ENCODE measurements at regions not wholly inside any gene's neighbourhood (a gene's known extent, or its start where the extent isn't known, plus 50 kb on each side); places are given as distances from the start of the nearest gene placed in this dataset.

- H2AFZ ChIP-seq (ENCODE audit: low read depth, low read length), result no peak overlapping the region
- H3K9me3 ChIP-seq (ENCODE audit: insufficient read depth, low read length), result 0 out of 2 replicates have a peak, but pooled peaks cover 3% of the 10 kb centered on the region
- no peak overlapping the region for H3K4me2 ChIP-seq (ENCODE audit: low read length)
- no peaks in the 10 kb centered on the region for H4K20me1 ChIP-seq (ENCODE audit: insufficient read depth, low read length)
- no peak overlapping the region for H3K9ac ChIP-seq (ENCODE audit: low read length)
- H3K79me2 ChIP-seq (ENCODE audit: low read length), result no peaks in the 10 kb centered on the region
- no peak overlapping the region for H3K27ac ChIP-seq (ENCODE audit: low read length)
- no peak overlapping the region for H3K4me3 ChIP-seq (ENCODE audit: low read length)
- H3K4me1 ChIP-seq (ENCODE audit: low read length), result no peaks in the 10 kb centered on the region
- TF ChIP-seq, protein P1, sequence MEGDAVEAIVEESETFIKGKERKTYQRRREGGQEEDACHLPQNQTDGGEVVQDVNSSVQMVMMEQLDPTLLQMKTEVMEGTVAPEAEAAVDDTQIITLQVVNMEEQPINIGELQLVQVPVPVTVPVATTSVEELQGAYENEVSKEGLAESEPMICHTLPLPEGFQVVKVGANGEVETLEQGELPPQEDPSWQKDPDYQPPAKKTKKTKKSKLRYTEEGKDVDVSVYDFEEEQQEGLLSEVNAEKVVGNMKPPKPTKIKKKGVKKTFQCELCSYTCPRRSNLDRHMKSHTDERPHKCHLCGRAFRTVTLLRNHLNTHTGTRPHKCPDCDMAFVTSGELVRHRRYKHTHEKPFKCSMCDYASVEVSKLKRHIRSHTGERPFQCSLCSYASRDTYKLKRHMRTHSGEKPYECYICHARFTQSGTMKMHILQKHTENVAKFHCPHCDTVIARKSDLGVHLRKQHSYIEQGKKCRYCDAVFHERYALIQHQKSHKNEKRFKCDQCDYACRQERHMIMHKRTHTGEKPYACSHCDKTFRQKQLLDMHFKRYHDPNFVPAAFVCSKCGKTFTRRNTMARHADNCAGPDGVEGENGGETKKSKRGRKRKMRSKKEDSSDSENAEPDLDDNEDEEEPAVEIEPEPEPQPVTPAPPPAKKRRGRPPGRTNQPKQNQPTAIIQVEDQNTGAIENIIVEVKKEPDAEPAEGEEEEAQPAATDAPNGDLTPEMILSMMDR (IDR thresholded peaks at IDR 0.05; ENCODE audit: low read depth, low read length), result no peak
- TF ChIP-seq EZH2phosphoT487 (IDR thresholded peaks at IDR 0.05; ENCODE audit: low read depth), result no peak
- H3K36me3 ChIP-seq (replicated peaks; ENCODE audit: low read depth, low read length), result no peaks in the 10 kb centered on the region
- no peaks in the 10 kb centered on the region for H3K27me3 ChIP-seq (ENCODE audit: low read depth, low read length)
Observed at GRCh38 chr2:134072341-134072740, 181.5 kb upstream of the MGAT5 start.

DNA sequence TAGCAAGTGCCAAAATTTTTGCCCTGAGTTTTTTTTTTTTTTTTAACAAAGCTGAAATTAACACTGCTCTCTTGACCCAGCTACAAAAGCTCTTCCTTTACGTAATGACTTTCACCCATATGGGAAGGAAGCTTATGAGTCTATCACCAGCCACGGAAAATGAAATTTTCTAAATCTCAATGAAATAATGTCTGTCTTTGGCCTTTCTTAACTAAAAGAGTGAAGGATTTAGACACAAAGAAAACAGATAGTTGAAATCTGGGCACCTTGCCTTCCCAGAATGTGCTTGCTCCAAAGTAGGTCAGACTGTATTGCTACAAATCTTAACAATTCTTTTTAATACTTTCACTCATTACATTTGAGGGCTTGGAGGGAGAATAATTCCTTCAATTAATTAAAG is 180.8 kb upstream of the MGAT5 start:
- no peaks in the 10 kb centered on the region for H3K36me3 ChIP-seq (replicated peaks; ENCODE audit: low read depth, low read length)
- H3K4me1 ChIP-seq (ENCODE audit: low read length), result no peaks in the 10 kb centered on the region
- H3K27me3 ChIP-seq (ENCODE audit: low read depth, low read length), result no peaks in the 10 kb centered on the region
- no peaks in the 10 kb centered on the region for H3K79me2 ChIP-seq (ENCODE audit: low read length)
- no peak overlapping the region for H3K27ac ChIP-seq (ENCODE audit: low read length)
- no peak overlapping the region for H2AFZ ChIP-seq (ENCODE audit: low read depth, low read length)
- no peak overlapping the region for H3K4me3 ChIP-seq (ENCODE audit: low read length)
- no peaks in the 10 kb centered on the region for H4K20me1 ChIP-seq (ENCODE audit: insufficient read depth, low read length)
- 0 out of 2 replicates have a peak, but pooled peaks cover 3% of the 10 kb centered on the region for H3K9me3 ChIP-seq (ENCODE audit: insufficient read depth, low read length)
- TF ChIP-seq EZH2phosphoT487 (IDR thresholded peaks at IDR 0.05; ENCODE audit: low read depth), result no peak
- TF ChIP-seq, protein P1 (IDR thresholded peaks at IDR 0.05; ENCODE audit: low read depth, low read length), result no peak
- no peak overlapping the region for H3K9ac ChIP-seq (ENCODE audit: low read length)
- no peak overlapping the region for H3K4me2 ChIP-seq (ENCODE audit: low read length)

DNA sequence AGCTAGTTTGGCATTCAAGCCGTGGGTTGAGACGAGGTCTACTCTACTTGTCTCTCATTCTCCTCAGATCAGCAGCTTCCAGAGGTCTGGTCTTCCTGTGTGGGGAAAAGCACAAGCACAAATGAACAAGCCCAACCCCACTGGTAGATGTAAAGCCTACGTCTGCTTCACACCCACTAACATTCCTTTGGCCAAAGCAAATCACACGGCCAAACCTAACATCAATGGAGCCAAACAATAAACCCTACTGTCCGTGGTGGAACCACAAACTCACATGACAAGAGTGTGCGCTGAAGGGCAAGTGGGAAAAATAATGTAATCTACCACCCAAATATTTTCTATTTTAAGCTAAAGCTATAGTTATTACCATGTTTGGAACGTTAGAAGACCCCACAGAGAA is 179.3 kb upstream of the MGAT5 start:
- no peak overlapping the region for H3K27ac ChIP-seq (ENCODE audit: low read length)
- no peaks in the 10 kb centered on the region for H3K27me3 ChIP-seq (ENCODE audit: low read depth, low read length)
- H3K4me1 ChIP-seq (ENCODE audit: low read length), result peaks cover 16% of the 10 kb centered on the region
- H3K4me3 ChIP-seq (ENCODE audit: low read length), result no peak overlapping the region
- no peak overlapping the region for H2AFZ ChIP-seq (ENCODE audit: low read depth, low read length)
- H4K20me1 ChIP-seq (ENCODE audit: insufficient read depth, low read length), result no peaks in the 10 kb centered on the region
- H3K4me2 ChIP-seq (ENCODE audit: low read length), result no peak overlapping the region
- no peaks in the 10 kb centered on the region for H3K79me2 ChIP-seq (ENCODE audit: low read length)
- H3K36me3 ChIP-seq (replicated peaks; ENCODE audit: low read depth, low read length), result no peaks in the 10 kb centered on the region
- TF ChIP-seq, protein P1 (IDR thresholded peaks at IDR 0.05; ENCODE audit: low read depth, low read length), result no peak
- no peak for TF ChIP-seq EZH2phosphoT487 (IDR thresholded peaks at IDR 0.05; ENCODE audit: low read depth)
- H3K9ac ChIP-seq (ENCODE audit: low read length), result no peak overlapping the region
- 0 out of 2 replicates have a peak, but pooled peaks cover 3% of the 10 kb centered on the region for H3K9me3 ChIP-seq (ENCODE audit: insufficient read depth, low read length)

DNA sequence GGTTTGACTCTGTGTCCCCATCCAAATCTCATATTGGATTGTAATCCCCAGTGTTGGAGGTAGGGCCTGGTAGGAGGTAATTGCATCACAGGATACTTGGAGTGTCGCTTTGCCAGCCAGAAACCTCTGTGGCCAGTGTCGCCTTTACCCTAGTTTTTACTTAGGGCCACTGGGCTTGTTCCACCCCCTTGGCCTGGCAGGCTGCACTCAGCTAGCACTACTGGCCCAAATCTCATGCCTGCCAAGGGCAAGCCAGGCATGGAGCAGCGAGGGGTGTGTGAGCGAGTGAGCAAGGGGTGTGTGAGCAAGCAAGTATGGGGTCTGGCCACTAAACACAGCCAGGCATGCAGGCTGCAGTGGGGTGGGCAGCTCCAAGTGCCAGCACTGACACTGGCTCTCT is 178.7 kb upstream of the MGAT5 start:
- Histone ChIP-seq H4K20me1 (ENCODE audit: insufficient read depth, low read length) (no peaks in the 10 kb centered on the region), H3K79me2 (ENCODE audit: low read length) (no peaks in the 10 kb centered on the region)
- TF ChIP-seq EZH2phosphoT487 (IDR thresholded peaks at IDR 0.05; ENCODE audit: low read depth), result no peak
- TF ChIP-seq, protein P1 (IDR thresholded peaks at IDR 0.05; ENCODE audit: low read depth, low read length), result no peak

More for the DNA sequence above, 178.7 kb upstream of the MGAT5 start:
- no peak overlapping the region for H3K4me2 ChIP-seq (ENCODE audit: low read length)
- no peak overlapping the region for H3K9ac ChIP-seq (ENCODE audit: low read length)
- H3K9me3 ChIP-seq (ENCODE audit: insufficient read depth, low read length), result 0 out of 2 replicates have a peak, but pooled peaks cover 3% of the 10 kb centered on the region
- no peak overlapping the region for H2AFZ ChIP-seq (ENCODE audit: low read depth, low read length)
- no peak overlapping the region for H3K4me3 ChIP-seq (ENCODE audit: low read length)
- H3K27ac ChIP-seq (ENCODE audit: low read length), result no peak overlapping the region
- H3K36me3 ChIP-seq (replicated peaks; ENCODE audit: low read depth, low read length), result no peaks in the 10 kb centered on the region
- H3K4me1 ChIP-seq (ENCODE audit: low read length), result peaks cover 20% of the 10 kb centered on the region
- no peaks in the 10 kb centered on the region for H3K27me3 ChIP-seq (ENCODE audit: low read depth, low read length)

Measured in OCI-LY3 (cell line).